Duodenal mucosa (tissue), 2 donors: ENCODE measurements at regions not wholly inside any gene's neighbourhood (a gene's known extent, or its start where the extent isn't known, plus 50 kb on each side); places are given as distances from the start of the nearest gene placed in this dataset.

ENCODE experiments used
- H3K27ac ChIP-seq: one replicate; pipeline ENCODE4 v1.7.0; 2013; ENCODE audit warnings: low read depth, low read length
- H3K27me3 ChIP-seq, 2 donors: one replicate each; pipeline ENCODE4 v1.7.0; 2013; ENCODE audit warnings: low read length in 2 of 2, control low read depth in 1 of 2; ENCODE audit not compliant: insufficient read depth in 2 of 2, control insufficient read depth in 1 of 2
- H3K36me3 ChIP-seq, 2 donors: one replicate each; pipeline ENCODE4 v1.7.0; 2013; ENCODE audit warnings: low read length in 2 of 2, control low read depth in 1 of 2; ENCODE audit not compliant: insufficient read depth in 2 of 2, control insufficient read depth in 1 of 2
- H3K4me1 ChIP-seq, 2 donors: one replicate each; pipeline ENCODE4 v1.7.0; 2013; ENCODE audit warnings: low read length in 2 of 2, control low read depth in 1 of 2; ENCODE audit not compliant: insufficient read depth in 2 of 2, control insufficient read depth in 1 of 2
- H3K4me3 ChIP-seq, 2 donors: one replicate each; pipeline ENCODE4 v1.7.0; 2013; ENCODE audit warnings: low read length in 2 of 2, low read depth in 1 of 2
- H3K9ac ChIP-seq, 2 donors: one replicate each; pipeline ENCODE4 v1.7.0; 2013; ENCODE audit warnings: low read length in 2 of 2, low read depth in 1 of 2
- H3K9me3 ChIP-seq, 2 donors: one replicate each; pipeline ENCODE4 v1.7.0; 2013; ENCODE audit warnings: low read length in 2 of 2, control low read depth in 1 of 2; ENCODE audit not compliant: control insufficient read depth in 1 of 2

DNA sequence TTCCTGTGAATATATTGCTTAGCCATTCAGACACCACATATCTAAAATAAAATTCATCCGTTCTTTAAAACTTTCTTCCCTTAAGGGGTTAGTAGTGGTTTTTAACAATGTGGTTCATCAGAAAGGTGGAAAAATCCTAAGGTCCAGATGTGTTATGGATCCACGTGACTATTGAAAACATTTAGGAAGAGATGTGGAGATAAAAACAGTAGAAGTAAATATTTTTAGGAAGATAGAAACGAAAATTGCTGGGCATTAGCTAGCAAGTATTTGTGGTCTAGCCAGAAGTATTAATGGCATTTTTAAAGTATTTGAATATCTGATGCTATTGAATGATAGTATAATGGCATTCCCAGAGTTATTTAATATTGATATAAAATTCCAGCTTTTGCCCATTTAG lies 180.8 kb downstream of the LTN1 start:
- Histone ChIP-seq H3K4me3 (no peak overlapping the region), H3K9me3 (no peaks in the 10 kb centered on the region), H3K9ac (no peak overlapping the region), H3K4me1 (no peaks in the 10 kb centered on the region), H3K36me3 (no peaks in the 10 kb centered on the region), H3K27ac (no peak overlapping the region), H3K27me3 (no peaks in the 10 kb centered on the region)

DNA sequence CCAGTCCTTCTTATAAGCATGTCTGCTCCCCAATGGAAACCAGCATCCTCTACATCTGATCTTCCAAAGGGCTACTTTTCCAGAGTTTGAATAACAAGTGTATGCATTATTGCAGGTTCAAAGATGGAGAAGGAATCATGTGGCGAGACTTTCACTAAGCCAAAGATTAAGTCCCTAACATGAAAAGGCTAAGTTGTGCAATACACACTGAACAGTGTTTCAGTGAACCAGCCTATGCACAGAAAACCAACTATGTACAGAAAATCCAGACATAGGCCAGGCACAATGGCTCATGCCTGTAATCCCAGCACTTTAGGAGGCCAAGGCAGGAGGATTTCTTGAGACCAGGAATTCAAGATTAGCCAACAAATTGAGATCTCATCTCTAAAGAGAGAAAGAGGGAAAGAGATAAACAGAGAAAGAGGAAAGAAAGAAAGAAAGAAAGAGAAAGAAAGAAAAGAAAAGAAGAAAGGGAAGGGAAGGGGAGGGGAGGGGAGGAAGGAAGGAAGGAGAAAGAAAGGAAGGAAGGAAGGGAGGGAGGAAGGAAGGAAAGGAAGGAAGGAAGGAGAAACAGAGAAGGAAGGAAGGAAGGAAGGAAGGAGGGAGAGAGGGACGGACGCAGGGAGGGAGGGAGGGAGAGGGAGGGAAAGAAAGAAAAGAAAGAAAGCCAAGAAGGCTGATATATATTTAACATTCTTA lies 181.7 kb downstream of the LTN1 start:
- Histone ChIP-seq H3K4me3 (no peak overlapping the region), H3K4me1 (no peaks in the 10 kb centered on the region), H3K9ac (no peak overlapping the region), H3K27ac (no peak overlapping the region), H3K36me3 (no peaks in the 10 kb centered on the region), H3K9me3 (no peaks in the 10 kb centered on the region), H3K27me3 (no peaks in the 10 kb centered on the region)

DNA sequence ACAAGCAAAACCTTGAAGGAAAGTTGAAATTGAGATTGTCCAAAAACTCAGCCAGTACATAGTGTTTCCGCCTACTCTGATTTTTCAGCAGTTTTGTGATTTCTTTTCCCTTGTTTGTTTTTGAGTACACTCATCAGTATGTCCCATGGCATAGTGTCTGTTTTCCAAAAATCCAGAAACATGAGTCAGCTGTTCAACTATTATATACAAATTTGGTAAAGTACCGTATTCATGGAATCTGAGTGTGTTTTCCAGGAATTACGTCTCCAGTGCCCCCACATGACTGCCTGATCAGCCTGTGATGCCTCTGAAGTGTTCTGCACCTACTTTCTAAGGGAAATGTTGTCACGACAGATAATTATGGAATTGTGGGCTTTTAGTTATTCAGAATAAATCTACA lies 186.8 kb downstream of the LTN1 start:
- H3K4me3 ChIP-seq: no peak overlapping the region
- H3K4me1 ChIP-seq: no peaks in the 10 kb centered on the region
- no peak overlapping the region for H3K27ac ChIP-seq
- no peaks in the 10 kb centered on the region for H3K36me3 ChIP-seq
- H3K27me3 ChIP-seq: no peaks in the 10 kb centered on the region
- H3K9ac ChIP-seq: no peak overlapping the region
- H3K9me3 ChIP-seq: no peaks in the 10 kb centered on the region

DNA sequence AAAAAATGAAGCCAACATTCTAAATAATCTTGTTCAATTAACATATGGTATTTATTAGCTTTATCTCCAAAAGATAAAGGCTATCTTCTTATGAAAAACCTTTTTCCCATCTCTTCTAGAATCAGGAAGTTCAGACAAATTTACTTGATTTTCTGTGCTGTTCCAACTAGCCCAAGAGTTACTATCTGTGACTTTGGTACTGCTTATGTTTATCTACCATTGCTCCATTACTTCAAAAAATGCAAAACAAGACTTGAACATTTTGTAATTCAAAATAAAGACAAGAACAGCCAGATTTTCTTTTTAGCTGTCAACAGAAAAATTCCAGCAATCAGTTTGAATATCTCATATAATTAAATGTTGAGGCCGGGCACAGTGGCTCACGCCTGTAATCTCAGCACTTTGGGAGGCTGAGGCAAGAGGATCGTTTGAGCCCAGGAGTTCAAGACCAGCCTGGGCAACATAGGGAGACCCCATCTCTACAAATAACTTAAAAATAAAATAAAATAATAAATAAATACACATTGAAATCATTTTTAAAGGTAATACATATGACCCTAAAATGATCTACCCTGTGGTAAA lies 188.5 kb downstream of the LTN1 start:
- Histone ChIP-seq H3K9ac (no peak overlapping the region), H3K4me1 (no peaks in the 10 kb centered on the region), H3K36me3 (no peaks in the 10 kb centered on the region), H3K4me3 (no peak overlapping the region), H3K27ac (no peak overlapping the region), H3K27me3 (no peaks in the 10 kb centered on the region), H3K9me3 (no peaks in the 10 kb centered on the region)

DNA sequence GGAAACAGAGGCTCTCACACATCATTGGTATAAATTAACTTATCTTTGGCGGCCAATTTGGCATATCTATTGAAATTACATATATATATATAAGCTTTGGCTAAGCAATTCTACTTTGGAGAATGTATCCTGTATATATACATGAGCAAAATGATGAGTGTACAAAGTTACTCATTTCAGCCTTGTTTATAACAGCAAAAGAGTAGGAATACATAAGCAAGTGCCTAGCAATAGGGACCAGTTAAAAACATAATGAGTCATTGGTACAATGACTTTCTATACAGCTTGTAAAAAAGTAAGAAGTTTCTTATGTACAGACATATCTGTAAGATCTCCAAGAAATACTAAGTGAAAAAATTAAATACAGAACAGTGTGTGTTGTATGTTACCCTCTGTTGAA lies 190.8 kb downstream of the LTN1 start:
- no peaks in the 10 kb centered on the region for H3K4me1 ChIP-seq
- no peaks in the 10 kb centered on the region for H3K36me3 ChIP-seq
- no peak overlapping the region for H3K27ac ChIP-seq
- no peaks in the 10 kb centered on the region for H3K27me3 ChIP-seq
- no peak overlapping the region for H3K4me3 ChIP-seq
- H3K9me3 ChIP-seq: no peaks in the 10 kb centered on the region
- no peak overlapping the region for H3K9ac ChIP-seq

DNA sequence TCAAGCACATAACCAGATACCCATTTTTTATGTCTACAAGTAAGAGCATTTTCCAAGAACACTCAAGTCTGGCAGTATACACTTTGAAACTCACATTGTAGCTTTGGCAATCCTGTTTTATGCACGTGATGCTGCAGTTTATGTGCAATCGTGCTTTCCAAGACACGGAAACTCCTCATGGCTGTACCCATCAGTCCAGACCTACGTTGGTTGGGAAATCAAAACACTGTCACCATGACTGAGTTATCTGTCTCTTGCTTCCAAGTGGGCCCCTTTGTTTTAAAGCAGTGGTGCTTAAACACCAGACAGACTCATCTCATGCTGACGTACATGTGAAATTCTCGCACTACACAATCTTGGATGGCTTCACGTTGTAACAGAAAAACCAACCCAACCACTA lies 192.8 kb downstream of the LTN1 start:
- Histone ChIP-seq H3K9ac (no peak overlapping the region), H3K4me1 (no peaks in the 10 kb centered on the region), H3K9me3 (no peaks in the 10 kb centered on the region), H3K27ac (no peak overlapping the region), H3K36me3 (no peaks in the 10 kb centered on the region), H3K4me3 (no peak overlapping the region), H3K27me3 (no peaks in the 10 kb centered on the region)

DNA sequence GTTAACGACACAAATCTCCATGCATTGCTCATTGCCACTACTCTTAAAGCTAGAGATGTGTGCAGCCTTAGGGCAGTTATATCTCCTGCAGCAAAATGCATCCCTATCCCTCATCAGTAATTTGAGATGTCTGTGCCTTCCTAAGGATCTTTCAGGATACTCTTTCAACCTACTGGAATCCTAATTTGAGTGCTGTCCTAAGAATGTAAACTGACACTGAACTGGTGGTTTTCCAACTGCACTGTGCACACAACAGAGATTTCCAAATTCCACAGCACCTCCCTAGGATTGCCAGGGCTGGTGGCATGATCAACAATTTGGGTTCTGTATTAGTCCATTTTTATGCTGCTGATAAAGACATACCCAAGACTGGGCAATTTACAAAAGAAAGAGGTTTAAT lies 193.9 kb downstream of the LTN1 start:
- H3K27ac ChIP-seq: no peak overlapping the region
- no peaks in the 10 kb centered on the region for H3K36me3 ChIP-seq
- no peaks in the 10 kb centered on the region for H3K27me3 ChIP-seq
- H3K4me3 ChIP-seq: no peak overlapping the region
- H3K4me1 ChIP-seq: no peaks in the 10 kb centered on the region
- no peaks in the 10 kb centered on the region for H3K9me3 ChIP-seq
- no peak overlapping the region for H3K9ac ChIP-seq

DNA sequence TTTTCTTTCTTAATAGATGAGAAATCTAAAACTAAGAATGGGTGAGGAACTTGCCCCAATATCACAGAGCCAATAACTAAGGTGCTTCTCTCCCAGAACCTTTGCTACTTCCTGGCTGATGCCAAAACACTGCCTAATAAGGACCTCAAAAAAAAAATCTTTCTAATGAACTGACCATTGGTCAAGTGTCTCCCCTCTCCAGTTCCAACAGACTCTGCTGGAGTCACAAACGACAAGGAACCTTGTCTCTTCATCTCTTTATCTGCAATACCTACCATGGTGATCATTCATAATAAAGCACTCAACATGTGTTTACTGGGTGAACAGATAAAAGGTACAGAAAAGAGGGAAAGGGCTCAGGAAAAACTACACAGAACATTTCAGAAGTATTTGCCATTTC lies 197.4 kb downstream of the LTN1 start:
- Histone ChIP-seq H3K27me3 (no peaks in the 10 kb centered on the region), H3K4me3 (no peak overlapping the region), H3K27ac (no peak overlapping the region), H3K4me1 (no peaks in the 10 kb centered on the region), H3K9ac (no peak overlapping the region), H3K9me3 (no peaks in the 10 kb centered on the region), H3K36me3 (no peaks in the 10 kb centered on the region)

DNA sequence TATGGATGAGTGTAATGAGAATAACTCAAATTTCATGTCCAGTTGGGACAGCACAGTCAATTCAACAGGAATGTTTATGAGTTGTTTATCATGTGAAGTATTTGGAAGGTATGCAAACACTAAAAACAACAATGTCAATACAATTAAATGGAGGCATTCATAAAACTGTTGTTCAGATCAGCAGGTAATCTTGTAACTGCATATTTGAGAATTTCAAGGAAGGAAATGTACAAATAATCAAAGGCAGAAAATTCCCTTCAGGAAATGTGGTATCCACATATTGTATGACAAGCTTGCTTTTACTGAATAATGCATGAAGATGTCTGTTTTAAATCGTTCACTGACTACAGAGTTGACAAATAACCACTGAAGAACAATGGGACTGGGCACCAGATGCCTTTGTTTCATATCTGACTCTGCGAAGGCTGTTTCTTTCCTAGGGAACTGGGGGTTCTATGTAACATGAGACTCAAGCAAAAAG lies 198.3 kb downstream of the LTN1 start:
- Histone ChIP-seq H3K4me3 (no peak overlapping the region), H3K36me3 (no peaks in the 10 kb centered on the region), H3K4me1 (no peaks in the 10 kb centered on the region), H3K9ac (no peak overlapping the region), H3K27me3 (no peaks in the 10 kb centered on the region), H3K9me3 (no peaks in the 10 kb centered on the region), H3K27ac (no peak overlapping the region)

DNA sequence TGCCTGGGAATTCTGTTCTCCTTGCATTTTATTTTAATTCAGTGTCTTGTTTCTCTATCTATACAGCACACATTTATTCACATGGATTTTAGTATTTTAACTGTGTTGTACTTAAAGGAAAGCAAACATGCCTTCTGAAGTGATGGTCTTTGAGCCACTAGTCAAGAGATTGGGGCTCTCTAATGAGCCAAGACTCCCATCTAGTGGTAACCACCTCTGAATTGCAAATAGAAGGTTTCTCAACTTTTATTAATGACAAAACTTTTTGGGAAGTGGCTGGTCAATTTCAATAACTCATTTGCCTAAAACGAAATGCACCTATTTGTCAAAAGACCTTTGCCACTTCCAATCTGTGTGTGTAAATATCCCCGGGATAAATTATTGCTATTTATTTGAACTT lies 199.6 kb downstream of the LTN1 start:
- Histone ChIP-seq H3K9ac (no peak overlapping the region), H3K27ac (no peak overlapping the region), H3K4me3 (no peak overlapping the region), H3K4me1 (no peaks in the 10 kb centered on the region), H3K9me3 (no peaks in the 10 kb centered on the region), H3K36me3 (no peaks in the 10 kb centered on the region), H3K27me3 (no peaks in the 10 kb centered on the region)
